ENCODE measurements at regions not wholly inside any gene's neighbourhood (a gene's known extent, or its start where the extent isn't known, plus 50 kb on each side); places are given as distances from the start of the nearest gene placed in this dataset.

DNA sequence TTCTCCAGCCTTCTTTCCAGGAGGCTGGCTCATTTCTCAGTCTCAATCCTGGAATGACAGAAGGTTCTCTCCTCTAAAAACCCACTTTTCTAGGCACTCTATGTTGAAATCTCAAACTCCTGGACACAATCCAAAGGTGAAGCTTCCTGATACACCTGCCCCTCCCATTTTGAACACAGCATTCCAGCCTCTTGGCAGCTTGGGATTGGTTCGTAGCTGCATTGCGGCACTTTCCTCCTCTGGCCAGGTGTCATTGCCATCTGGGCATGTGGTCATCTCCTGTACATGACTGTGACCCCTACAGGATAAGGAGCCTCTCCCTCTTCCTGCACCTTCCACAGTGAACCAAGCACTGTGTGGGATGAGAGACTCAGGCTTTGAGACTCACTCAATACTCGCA lies 230.2 kb upstream of the B3GAT1 start:
- TF ChIP-seq, protein P1, sequence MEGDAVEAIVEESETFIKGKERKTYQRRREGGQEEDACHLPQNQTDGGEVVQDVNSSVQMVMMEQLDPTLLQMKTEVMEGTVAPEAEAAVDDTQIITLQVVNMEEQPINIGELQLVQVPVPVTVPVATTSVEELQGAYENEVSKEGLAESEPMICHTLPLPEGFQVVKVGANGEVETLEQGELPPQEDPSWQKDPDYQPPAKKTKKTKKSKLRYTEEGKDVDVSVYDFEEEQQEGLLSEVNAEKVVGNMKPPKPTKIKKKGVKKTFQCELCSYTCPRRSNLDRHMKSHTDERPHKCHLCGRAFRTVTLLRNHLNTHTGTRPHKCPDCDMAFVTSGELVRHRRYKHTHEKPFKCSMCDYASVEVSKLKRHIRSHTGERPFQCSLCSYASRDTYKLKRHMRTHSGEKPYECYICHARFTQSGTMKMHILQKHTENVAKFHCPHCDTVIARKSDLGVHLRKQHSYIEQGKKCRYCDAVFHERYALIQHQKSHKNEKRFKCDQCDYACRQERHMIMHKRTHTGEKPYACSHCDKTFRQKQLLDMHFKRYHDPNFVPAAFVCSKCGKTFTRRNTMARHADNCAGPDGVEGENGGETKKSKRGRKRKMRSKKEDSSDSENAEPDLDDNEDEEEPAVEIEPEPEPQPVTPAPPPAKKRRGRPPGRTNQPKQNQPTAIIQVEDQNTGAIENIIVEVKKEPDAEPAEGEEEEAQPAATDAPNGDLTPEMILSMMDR (IDR thresholded peaks at IDR 0.05 in 2 of 3, conservative IDR thresholded peaks at IDR 0.05 in 1 of 3; ENCODE audit: borderline replicate concordance in 1 of 3, insufficient read depth in 1 of 3, low read depth in 2 of 3, low read length in 2 of 3), result no peak
- TF ChIP-seq, protein P2, sequence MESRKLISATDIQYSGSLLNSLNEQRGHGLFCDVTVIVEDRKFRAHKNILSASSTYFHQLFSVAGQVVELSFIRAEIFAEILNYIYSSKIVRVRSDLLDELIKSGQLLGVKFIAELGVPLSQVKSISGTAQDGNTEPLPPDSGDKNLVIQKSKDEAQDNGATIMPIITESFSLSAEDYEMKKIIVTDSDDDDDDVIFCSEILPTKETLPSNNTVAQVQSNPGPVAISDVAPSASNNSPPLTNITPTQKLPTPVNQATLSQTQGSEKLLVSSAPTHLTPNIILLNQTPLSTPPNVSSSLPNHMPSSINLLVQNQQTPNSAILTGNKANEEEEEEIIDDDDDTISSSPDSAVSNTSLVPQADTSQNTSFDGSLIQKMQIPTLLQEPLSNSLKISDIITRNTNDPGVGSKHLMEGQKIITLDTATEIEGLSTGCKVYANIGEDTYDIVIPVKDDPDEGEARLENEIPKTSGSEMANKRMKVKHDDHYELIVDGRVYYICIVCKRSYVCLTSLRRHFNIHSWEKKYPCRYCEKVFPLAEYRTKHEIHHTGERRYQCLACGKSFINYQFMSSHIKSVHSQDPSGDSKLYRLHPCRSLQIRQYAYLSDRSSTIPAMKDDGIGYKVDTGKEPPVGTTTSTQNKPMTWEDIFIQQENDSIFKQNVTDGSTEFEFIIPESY (IDR thresholded peaks at IDR 0.05; ENCODE audit: extremely low read depth, insufficient replicate concordance, low read length), result no peak
- TF ChIP-seq POLR2AphosphoS5 (IDR thresholded peaks at IDR 0.05; ENCODE audit: low read depth, low read length) (no peak), JUND (IDR thresholded peaks at IDR 0.05) (no peak), SRF (IDR thresholded peaks at IDR 0.05; ENCODE audit: low read depth) (no peak), SP1 (IDR thresholded peaks at IDR 0.05; ENCODE audit: low read depth) (no peak), ELF1 (IDR thresholded peaks at IDR 0.05; ENCODE audit: borderline replicate concordance, low read depth) (no peak), ZNF274 (IDR thresholded peaks at IDR 0.05; ENCODE audit: low read depth, low read length) (no peak), SIN3A (IDR thresholded peaks at IDR 0.05; ENCODE audit: low read depth) (no peak), EZH2 (IDR thresholded peaks at IDR 0.05) (no peak), EZH2phosphoT487 (IDR thresholded peaks at IDR 0.05; ENCODE audit: borderline replicate concordance) (no peak)
- TF ChIP-seq, protein P3, sequence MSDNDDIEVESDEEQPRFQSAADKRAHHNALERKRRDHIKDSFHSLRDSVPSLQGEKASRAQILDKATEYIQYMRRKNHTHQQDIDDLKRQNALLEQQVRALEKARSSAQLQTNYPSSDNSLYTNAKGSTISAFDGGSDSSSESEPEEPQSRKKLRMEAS (IDR thresholded peaks at IDR 0.05), result no peak
- TF ChIP-seq, protein P4, sequence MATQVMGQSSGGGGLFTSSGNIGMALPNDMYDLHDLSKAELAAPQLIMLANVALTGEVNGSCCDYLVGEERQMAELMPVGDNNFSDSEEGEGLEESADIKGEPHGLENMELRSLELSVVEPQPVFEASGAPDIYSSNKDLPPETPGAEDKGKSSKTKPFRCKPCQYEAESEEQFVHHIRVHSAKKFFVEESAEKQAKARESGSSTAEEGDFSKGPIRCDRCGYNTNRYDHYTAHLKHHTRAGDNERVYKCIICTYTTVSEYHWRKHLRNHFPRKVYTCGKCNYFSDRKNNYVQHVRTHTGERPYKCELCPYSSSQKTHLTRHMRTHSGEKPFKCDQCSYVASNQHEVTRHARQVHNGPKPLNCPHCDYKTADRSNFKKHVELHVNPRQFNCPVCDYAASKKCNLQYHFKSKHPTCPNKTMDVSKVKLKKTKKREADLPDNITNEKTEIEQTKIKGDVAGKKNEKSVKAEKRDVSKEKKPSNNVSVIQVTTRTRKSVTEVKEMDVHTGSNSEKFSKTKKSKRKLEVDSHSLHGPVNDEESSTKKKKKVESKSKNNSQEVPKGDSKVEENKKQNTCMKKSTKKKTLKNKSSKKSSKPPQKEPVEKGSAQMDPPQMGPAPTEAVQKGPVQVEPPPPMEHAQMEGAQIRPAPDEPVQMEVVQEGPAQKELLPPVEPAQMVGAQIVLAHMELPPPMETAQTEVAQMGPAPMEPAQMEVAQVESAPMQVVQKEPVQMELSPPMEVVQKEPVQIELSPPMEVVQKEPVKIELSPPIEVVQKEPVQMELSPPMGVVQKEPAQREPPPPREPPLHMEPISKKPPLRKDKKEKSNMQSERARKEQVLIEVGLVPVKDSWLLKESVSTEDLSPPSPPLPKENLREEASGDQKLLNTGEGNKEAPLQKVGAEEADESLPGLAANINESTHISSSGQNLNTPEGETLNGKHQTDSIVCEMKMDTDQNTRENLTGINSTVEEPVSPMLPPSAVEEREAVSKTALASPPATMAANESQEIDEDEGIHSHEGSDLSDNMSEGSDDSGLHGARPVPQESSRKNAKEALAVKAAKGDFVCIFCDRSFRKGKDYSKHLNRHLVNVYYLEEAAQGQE (IDR thresholded peaks at IDR 0.05; ENCODE audit: low read depth), result no peak

Measured in HCT116 (cell line).